ENCODE measurements at regions not wholly inside any gene's neighbourhood (a gene's known extent, or its start where the extent isn't known, plus 50 kb on each side); places are given as distances from the start of the nearest gene placed in this dataset.

- no peak overlapping the region for H3K27ac ChIP-seq (ENCODE audit: low read length)
- TF ChIP-seq EZH2phosphoT487 (IDR thresholded peaks at IDR 0.05; ENCODE audit: borderline replicate concordance, low read length) (no peak), EZH2 (IDR thresholded peaks at IDR 0.05; ENCODE audit: low read length, unreplicated experiment) (no peak), CTCF (conservative IDR thresholded peaks at IDR 0.05; ENCODE audit: low read depth, low read length) (no peak)
- H3K9me3 ChIP-seq (ENCODE audit: low read length) = no peaks in the 10 kb centered on the region
- intact Hi-C loops (cut with micrococcal nuclease) = no loop called here
- ChIA-PET POLR2A (ENCODE audit: unreplicated experiment) (no interaction called here), CTCF (no interaction called here)
- H3K9ac ChIP-seq (ENCODE audit: low read length) = no peak overlapping the region
- no TSS peak for BruUV-seq (replicated peaks)
- no peaks in the 10 kb centered on the region for H3K79me2 ChIP-seq (ENCODE audit: low read length)
- no peak overlapping the region for H3K4me3 ChIP-seq (ENCODE audit: low read length)
- H3K4me2 ChIP-seq (ENCODE audit: low read length) = no peak overlapping the region
- no peaks in the 10 kb centered on the region for H3K4me1 ChIP-seq (ENCODE audit: insufficient read depth, low read length)
- no peaks in the 10 kb centered on the region for H4K20me1 ChIP-seq (ENCODE audit: low read length)
- no peaks in the 10 kb centered on the region for H3K36me3 ChIP-seq (ENCODE audit: low read depth, low read length)
- ATAC-seq (no peak), DNase-seq (no peak)
- H3K9me2 ChIP-seq (replicated peaks; ENCODE audit: low read length) = no peaks in the 10 kb centered on the region
- no peaks in the 10 kb centered on the region for H3F3A ChIP-seq (ENCODE audit: low read length, unreplicated experiment)
- no peak overlapping the region for H2AFZ ChIP-seq (ENCODE audit: low read length)
- peaks cover 50% of the 10 kb centered on the region for H3K27me3 ChIP-seq (ENCODE audit: low read length)
Observed at GRCh38 chr15:98121536-98121935, 161.0 kb downstream of the ARRDC4 start.

GRCh38 chr15:98121957-98122356 lies 161.5 kb downstream of the ARRDC4 start:
- intact Hi-C loops (cut with micrococcal nuclease) = no loop called here
- BruUV-seq (replicated peaks) = no TSS peak

GRCh38 chr15:98123297-98123696 lies 162.8 kb downstream of the ARRDC4 start:
- no peak for ATAC-seq
- BruUV-seq (replicated peaks) = no TSS peak
- H2AFZ ChIP-seq (ENCODE audit: low read length) = no peak overlapping the region
- no peaks in the 10 kb centered on the region for H3K79me2 ChIP-seq (ENCODE audit: low read length)
- POLR2A ChIA-PET (ENCODE audit: unreplicated experiment) = no interaction called here
- H3K36me3 ChIP-seq (ENCODE audit: low read depth, low read length) = no peaks in the 10 kb centered on the region
- no peaks in the 10 kb centered on the region for H3F3A ChIP-seq (ENCODE audit: low read length, unreplicated experiment)
- no peak for DNase-seq
- no peak overlapping the region for H3K4me2 ChIP-seq (ENCODE audit: low read length)
- no peaks in the 10 kb centered on the region for H3K9me3 ChIP-seq (ENCODE audit: low read length)
- no peak overlapping the region for H3K27ac ChIP-seq (ENCODE audit: low read length)
- intact Hi-C loops (cut with micrococcal nuclease) = no loop called here
- no peak overlapping the region for H3K9ac ChIP-seq (ENCODE audit: low read length)
- H3K27me3 ChIP-seq (ENCODE audit: low read length) = peaks cover 54% of the 10 kb centered on the region
- CTCF ChIA-PET = no interaction called here
- H4K20me1 ChIP-seq (ENCODE audit: low read length) = no peaks in the 10 kb centered on the region
- TF ChIP-seq EZH2 (IDR thresholded peaks at IDR 0.05; ENCODE audit: low read length, unreplicated experiment) (no peak), EZH2phosphoT487 (IDR thresholded peaks at IDR 0.05; ENCODE audit: borderline replicate concordance, low read length) (no peak), CTCF (conservative IDR thresholded peaks at IDR 0.05; ENCODE audit: low read depth, low read length) (no peak)
- no peaks in the 10 kb centered on the region for H3K9me2 ChIP-seq (replicated peaks; ENCODE audit: low read length)
- H3K4me1 ChIP-seq (ENCODE audit: insufficient read depth, low read length) = no peaks in the 10 kb centered on the region
- no peak overlapping the region for H3K4me3 ChIP-seq (ENCODE audit: low read length)

More at GRCh38 chr15:98121957-98122356, 161.5 kb downstream of the ARRDC4 start:
- no peaks in the 10 kb centered on the region for H3K9me2 ChIP-seq (replicated peaks; ENCODE audit: low read length)
- peaks cover 54% of the 10 kb centered on the region for H3K27me3 ChIP-seq (ENCODE audit: low read length)
- no peak overlapping the region for H3K4me2 ChIP-seq (ENCODE audit: low read length)
- no peaks in the 10 kb centered on the region for H3K9me3 ChIP-seq (ENCODE audit: low read length)
- ChIA-PET CTCF (no interaction called here), POLR2A (ENCODE audit: unreplicated experiment) (no interaction called here)
- H2AFZ ChIP-seq (ENCODE audit: low read length) = no peak overlapping the region
- no peak overlapping the region for H3K4me3 ChIP-seq (ENCODE audit: low read length)
- H4K20me1 ChIP-seq (ENCODE audit: low read length) = no peaks in the 10 kb centered on the region
- TF ChIP-seq EZH2 (IDR thresholded peaks at IDR 0.05; ENCODE audit: low read length, unreplicated experiment) = no peak
- TF ChIP-seq CTCF (conservative IDR thresholded peaks at IDR 0.05; ENCODE audit: low read depth, low read length) = no peak
- TF ChIP-seq EZH2phosphoT487 (IDR thresholded peaks at IDR 0.05; ENCODE audit: borderline replicate concordance, low read length) = no peak
- no peak for DNase-seq
- no peak for ATAC-seq
- H3K79me2 ChIP-seq (ENCODE audit: low read length) = no peaks in the 10 kb centered on the region
- H3K9ac ChIP-seq (ENCODE audit: low read length) = no peak overlapping the region
- no peak overlapping the region for H3K27ac ChIP-seq (ENCODE audit: low read length)
- H3F3A ChIP-seq (ENCODE audit: low read length, unreplicated experiment) = no peaks in the 10 kb centered on the region
- no peaks in the 10 kb centered on the region for H3K36me3 ChIP-seq (ENCODE audit: low read depth, low read length)
- H3K4me1 ChIP-seq (ENCODE audit: insufficient read depth, low read length) = no peaks in the 10 kb centered on the region
